22Rv1 (cell line): ENCODE measurements at regions not wholly inside any gene's neighbourhood (a gene's known extent, or its start where the extent isn't known, plus 50 kb on each side); places are given as distances from the start of the nearest gene placed in this dataset.

Experiments used
- ZFX ChIP-seq: fragments of 450-650 bp; IDR thresholded peaks from 2 replicates; pipeline ENCODE4 v1.6.1; 2017; ENCODE audit warnings: antibody characterized with exemption, borderline replicate concordance
- TF ChIP-seq, protein P1 (sequence below): fragments of 450-650 bp; IDR thresholded peaks from 2 replicates; pipeline ENCODE4 v1.5.1; 2017; ENCODE audit warnings: mild to moderate bottlenecking

DNA sequence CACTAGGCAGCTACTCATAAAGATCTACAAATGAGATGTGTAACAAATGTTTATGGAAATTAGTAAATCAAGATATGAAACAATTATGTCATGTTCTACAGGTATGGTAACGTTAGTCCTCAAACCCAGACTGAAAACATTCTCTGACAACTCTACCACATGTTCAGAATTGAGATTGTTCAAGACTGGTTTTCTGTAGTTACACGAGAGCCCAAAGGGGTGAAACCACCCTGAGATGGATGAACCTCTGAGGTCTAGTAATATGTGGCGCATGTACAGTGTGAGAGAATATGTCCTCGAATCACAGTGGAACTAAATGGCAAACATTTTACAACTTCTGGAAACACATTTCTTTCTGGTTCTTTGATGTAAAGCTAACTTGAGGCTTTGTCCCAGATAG is 614.3 kb downstream of the ZEB2 start:
- TF ChIP-seq, protein P1, sequence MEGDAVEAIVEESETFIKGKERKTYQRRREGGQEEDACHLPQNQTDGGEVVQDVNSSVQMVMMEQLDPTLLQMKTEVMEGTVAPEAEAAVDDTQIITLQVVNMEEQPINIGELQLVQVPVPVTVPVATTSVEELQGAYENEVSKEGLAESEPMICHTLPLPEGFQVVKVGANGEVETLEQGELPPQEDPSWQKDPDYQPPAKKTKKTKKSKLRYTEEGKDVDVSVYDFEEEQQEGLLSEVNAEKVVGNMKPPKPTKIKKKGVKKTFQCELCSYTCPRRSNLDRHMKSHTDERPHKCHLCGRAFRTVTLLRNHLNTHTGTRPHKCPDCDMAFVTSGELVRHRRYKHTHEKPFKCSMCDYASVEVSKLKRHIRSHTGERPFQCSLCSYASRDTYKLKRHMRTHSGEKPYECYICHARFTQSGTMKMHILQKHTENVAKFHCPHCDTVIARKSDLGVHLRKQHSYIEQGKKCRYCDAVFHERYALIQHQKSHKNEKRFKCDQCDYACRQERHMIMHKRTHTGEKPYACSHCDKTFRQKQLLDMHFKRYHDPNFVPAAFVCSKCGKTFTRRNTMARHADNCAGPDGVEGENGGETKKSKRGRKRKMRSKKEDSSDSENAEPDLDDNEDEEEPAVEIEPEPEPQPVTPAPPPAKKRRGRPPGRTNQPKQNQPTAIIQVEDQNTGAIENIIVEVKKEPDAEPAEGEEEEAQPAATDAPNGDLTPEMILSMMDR: no peak
- no peak for TF ChIP-seq ZFX
